GM18519 (cell line): ENCODE measurements at regions not wholly inside any gene's neighbourhood (a gene's known extent, or its start where the extent isn't known, plus 50 kb on each side); places are given as distances from the start of the nearest gene placed in this dataset.

Experiments
- ATAC-seq: cut with Tn5 transposase; IDR thresholded peaks from one replicate; pipeline ENCODE4 v1.9.1; 2021; ENCODE audit warnings: mild to moderate bottlenecking, moderate library complexity; ENCODE audit not compliant: unreplicated experiment, low FRiP score

DNA sequence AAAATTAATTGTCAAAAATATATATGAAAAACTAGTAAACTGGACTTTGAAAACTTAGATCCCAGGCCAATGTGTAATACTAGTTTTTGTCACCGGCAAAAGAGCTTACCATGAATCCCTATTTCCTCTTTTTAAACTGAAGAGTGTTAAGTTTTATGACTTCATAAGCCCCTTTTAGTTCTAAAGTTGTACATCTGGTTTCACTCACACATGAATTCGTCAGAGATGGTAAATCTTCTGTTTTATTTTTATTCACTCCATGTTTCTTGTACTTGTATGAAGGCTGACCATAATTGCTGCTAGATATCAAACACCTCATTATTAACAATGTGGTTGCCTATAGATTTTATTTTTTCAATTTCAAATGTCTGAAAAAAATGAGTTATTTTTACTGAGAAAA lies 827.9 kb downstream of the PCDH7 start:
- no peak for ATAC-seq

DNA sequence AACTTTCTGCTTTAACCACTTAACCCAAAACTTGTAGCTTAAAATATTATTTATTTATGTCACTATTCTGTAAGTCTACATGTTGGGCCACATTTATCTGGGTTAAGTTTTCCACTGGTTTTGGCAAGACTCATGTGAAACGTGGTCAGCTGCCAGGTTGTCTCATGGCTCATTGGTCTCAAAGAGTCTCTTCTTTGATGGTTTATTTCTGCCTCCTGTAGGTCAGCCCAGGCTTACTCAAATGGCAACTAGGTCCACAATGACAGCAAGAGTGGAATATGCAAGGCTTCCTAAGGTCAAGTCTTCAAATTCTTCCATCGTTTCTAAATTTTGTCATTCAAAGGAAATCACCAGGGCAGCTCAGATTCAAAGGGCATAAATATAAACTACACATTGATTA lies 828.7 kb downstream of the PCDH7 start:
- no peak for ATAC-seq

DNA sequence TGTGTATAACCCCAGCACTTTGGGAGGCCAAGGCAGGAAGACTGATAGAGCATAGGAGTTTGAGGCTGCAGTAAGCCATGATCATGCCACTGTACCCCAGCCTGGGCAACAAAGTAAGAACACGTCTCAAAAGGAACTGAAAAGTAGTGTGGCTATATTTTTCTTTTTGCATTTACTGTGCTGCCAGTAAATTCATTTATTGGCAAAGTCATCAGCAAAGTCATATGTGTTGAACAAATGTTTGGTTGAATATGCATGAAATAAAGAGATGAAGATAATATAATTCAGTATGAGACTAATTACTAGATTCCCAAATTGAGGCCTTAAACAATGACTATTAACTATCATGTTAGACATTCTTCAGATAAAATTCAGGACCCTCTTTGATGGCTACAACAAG lies 829.1 kb downstream of the PCDH7 start:
- no peak for ATAC-seq

DNA sequence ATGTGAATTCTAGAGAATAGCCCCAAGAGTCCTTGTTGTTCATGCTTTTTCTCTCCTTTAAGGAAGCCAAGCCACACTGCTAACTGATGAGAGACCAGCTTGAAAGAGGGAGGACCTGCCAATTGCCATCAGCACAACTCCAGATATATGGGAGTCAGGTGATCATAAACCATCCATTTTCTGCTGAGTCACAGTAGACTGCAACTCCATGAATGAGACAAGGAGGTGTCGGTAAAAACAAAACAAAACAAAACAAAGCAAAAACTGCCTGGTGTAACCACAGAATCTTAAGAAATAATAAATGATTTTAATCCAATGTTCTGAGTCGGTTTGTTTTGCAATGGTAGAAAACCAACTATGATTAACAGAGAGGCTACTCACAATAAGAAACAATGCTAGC lies 837.3 kb downstream of the PCDH7 start:
- no peak for ATAC-seq

DNA sequence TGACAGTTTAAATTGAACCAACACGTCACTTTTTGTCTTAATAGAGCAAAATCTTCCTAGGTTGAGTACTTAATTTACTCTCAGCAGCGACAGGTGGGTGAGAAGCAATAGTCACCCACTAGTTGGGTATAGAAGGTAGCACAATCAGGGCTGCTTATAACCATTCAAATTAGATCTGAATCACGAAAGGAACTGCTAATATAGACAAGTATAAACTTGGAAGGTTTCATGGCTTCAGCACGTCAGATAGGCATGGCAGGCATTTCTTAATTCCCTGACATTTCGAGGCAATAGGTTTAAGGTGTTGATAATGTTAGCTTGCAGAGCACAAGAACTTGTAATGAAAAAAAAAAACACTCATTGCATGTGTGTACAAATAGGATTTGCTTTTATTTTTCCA lies 853.4 kb downstream of the PCDH7 start:
- no peak for ATAC-seq

DNA sequence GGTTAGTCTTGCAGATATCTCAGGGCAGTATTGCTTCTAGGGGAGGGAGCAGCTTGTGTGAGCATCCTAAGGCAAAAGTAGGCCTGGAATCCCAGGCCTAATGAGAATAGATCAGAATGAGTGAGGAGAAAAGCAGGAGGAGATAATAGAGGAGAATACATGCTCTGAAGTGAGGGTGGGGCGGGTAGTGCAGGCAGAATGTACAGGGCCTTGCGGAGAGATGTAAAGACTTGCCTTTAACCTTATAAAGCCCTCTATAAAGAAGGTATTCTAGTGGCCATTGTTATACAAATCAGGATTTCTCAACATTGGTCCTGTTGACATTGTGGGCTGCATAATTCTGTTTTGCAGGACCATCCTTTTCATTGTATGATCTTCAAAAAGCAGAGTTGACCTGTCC lies 855.3 kb downstream of the PCDH7 start:
- ATAC-seq, result no peak

DNA sequence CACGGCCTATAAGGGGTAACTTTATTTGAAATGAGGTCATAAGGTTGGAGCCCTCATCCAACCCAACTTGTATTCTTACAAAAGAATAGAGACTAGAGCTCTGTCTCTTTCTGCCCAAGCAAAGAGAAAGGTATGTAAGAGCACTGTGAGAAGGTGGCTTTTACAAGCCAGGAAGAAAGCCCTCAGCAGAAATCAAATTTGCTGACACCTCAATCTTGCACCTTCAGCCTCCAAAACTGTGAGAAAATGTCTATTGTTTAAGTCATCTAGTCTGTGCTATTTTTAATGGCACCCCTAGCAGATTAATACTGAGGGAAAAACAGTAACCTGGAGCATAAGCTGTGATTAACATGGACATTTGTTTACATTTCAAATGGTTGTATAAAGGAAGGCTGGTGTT lies 860.7 kb downstream of the PCDH7 start:
- no peak for ATAC-seq

DNA sequence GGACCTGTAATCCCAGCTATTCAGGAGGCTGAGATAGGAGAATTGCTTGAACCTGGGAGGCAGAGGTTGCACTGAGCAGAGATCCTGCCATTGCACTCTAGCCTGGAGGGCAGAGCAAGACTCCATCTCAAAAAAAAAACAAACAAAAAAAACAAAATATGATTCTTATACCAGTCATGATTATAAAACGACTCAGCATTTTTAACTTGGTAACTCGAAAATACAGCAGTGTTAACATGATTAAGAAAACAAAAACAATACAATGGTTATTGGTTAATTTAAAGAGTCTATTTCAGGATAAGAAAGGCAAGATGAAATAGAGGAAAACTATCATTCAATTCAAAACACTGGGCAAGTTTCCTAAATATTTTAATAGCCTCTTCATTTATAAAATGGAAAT lies 865.3 kb downstream of the PCDH7 start:
- ATAC-seq, result no peak

DNA sequence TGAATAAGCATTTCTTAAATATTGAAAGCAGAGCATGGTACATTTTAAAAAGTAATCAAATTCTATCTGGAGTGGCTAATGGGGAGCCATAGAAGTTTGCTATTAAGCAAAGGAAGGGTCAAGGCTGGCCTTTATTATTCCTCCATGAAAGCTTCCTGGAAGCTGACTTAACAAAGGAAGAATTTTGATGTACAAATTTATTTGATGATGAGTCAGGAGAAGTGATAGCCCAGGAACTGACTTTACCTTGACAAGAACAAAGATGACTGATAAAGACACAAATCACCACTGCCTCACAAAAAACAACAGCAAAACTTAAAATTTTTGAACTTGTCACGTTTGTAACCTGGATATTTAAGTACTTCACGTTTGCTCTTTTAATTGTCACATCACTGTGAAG lies 872.1 kb downstream of the PCDH7 start:
- no peak for ATAC-seq

DNA sequence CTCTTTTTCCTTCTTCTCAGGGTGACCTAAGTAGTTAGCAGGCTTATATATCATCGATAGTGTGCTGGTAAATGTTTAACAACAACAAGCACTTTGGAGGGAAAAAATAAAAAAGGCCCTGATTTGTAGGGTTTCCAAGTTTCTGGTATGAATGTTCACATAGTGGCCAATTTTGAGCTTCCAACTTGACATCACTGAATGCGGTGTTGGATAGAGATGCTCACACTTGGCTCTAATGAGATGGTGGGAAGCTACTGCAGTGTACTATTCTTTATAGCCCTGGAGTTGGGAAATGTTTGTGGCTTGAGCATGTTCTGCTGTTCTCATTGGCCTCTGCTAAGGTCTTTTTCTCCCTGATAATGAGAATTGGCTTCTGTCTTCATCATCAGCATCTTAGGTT lies 875.3 kb downstream of the PCDH7 start:
- ATAC-seq, result no peak

DNA sequence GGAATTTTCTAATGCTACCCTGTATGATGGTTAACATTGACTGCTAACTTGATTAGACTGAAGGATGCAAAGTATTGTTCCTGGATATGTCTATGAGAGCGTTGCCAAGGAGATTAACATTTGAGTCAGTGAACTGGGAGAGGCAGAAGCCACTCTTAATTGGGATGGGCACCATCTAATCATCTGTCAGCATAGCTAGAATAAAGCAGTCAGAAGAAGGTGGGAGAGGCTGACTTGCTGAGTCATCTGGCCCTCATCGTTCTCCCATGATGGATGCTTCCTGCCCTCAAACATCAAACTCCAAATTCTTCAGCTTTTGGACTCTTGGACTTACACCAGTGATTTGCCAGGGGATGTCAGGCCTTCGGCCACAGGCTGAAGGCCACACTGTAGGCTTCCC lies 878.5 kb downstream of the PCDH7 start:
- no peak for ATAC-seq

DNA sequence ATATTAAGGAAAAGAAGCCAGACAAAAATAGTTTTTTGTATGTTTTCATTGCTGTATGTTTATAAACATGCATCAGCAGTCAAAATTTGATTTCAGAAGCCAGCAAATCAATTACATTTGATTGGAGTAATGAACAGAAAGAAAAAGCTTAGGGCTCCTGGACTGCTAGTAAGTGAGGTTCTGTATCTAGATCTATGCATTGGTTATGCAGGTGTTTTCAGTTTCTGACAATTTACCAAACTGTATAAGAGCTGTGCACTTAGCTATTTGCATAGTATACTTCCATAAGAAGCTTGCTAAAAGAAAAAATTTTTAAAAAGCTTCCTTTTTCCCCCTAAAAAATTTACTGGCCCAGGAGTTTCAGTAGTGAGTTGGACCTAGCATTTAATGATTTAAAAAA lies 881.6 kb downstream of the PCDH7 start:
- ATAC-seq, result no peak

DNA sequence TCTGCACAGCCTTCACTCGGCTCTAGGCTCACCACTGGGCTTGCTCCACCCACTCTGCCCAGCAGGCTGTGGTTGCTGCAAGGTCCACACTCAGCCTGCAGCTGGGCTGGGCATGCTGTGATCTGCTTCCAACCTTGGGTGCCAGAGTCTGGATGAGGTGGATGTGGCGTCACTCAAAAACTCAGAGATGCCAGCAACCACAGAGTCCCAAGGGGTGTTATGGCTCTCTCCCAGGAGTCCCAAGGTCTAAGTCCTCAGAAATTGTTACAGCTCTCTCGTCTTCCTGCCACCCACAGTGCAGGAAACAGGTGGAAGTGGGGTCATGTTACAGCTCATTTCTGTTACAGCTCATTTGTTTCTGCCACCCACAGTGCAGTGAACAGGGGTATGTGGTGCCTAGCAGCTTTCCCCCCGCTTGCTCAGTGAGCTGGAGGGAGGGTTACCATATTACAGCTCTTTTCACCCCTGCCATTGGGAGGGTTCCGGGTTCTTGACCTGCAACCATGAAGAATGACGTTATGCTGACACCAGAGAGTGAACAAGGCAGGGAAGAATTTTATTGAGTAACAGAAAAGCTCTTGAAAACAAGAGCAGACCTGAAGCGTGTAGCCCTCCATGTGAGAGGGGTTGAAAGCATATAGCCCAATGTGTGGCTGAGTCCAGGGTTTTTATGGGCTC lies 893.9 kb downstream of the PCDH7 start:
- no peak for ATAC-seq

DNA sequence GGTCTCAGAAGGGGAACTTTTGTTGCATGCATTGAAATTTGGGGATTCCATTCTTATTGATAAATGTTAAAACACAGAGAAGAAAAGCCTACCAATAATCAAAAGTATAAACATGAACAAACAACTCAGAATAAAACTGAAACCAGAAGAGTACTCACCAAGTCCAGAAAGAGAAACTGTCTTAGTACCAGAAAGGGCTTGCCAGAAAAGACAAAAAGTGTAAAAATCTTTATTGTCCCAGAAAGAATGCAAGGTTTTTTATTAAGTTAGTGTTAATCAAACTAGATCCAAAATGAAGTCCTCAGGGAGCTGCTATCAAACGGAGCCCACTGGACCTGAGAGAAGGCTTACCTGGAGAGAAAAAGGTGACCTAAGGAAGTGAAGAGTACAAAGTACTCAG lies 897.5 kb downstream of the PCDH7 start:
- no peak for ATAC-seq

DNA sequence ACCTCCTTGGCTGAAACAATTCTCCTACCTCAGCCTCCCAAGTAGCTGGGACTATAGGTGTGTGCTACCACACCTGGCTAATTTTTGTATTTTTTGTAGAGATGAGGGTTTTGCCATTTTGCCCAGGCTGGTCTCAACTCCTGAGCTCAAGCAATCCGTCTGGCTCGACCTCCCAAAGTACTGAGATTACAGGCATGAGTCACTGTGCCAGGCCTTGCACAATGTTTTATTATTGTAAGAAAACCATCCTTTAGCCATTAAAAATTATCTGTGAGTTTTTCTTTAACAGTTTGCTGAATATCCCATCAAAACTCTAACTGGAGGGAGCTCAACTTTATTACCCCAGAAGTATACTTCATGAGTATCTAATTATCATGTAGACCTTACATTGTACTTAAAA lies 900.3 kb downstream of the PCDH7 start:
- no peak for ATAC-seq

DNA sequence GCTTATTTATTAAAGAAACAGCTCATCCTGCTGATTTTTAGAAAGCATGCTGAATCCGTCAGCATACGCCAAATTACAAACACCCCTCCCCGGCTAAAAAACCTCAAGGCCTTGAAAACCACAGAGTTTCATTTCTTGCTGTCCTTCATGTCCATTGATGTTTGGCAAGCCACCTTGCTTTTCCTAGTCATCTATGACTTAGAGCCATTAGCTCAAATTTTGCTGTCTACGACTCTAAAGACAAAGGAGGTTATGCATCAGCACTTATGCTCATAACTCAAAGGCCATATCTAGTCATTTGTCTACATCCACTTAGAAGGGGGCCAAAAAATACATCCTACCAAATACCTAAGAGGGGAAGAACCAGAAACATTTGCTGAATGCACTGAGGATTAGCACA lies 925.1 kb downstream of the PCDH7 start:
- no peak for ATAC-seq

DNA sequence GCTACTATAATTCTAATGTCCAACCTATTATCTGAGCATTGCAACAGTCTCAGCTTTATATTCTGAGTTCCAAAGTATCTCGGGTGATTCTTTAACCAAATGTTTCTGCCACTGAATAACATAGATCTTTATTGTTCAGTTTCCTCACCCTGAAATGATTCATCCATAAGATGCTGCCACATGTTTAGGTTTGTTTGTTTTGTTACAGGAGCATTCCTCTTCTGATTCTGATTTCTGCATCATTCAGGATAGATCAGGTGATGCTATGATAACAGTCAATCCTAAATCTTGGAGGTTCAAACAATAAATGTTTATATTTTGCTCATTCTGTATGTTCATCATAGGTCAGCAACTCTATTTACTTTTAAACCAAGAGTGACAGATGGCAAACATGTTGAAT lies 927.6 kb downstream of the PCDH7 start:
- ATAC-seq, result no peak

DNA sequence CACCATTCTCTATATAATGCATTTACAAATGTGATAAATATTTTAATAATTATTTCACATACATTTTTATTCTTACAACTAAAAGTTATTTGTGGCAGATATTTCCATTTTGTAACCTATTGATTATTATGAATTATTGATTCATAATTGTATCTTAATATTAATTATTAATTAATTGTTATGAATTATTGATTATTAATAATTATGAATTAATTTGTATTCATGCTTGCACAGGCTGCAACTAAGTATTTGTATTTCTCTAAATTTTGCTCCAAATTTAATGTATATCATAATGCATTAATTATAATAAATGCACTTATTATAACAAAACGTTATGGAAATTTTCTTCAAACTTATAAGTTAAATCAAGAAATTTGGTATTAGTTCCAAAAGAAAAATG lies 929.7 kb downstream of the PCDH7 start:
- no peak for ATAC-seq

DNA sequence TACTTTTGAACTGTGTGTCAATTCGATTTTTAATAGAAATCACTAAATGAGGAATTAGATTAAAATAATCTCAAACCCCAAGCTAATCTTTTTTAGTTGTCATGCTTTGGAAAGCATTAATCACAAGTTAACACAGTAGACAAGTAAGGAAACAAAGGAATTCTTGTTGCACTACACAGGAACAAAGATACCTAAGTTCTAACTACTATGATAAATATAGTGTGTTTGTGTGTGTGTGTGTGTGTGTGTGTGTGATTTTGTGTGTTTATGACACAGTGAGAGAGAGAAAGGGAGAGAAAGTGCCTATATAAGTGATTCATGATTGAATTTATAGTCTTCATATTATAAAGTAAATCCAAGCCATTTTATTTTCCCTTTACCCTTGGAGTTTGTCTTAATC lies 931.4 kb downstream of the PCDH7 start:
- ATAC-seq, result no peak

DNA sequence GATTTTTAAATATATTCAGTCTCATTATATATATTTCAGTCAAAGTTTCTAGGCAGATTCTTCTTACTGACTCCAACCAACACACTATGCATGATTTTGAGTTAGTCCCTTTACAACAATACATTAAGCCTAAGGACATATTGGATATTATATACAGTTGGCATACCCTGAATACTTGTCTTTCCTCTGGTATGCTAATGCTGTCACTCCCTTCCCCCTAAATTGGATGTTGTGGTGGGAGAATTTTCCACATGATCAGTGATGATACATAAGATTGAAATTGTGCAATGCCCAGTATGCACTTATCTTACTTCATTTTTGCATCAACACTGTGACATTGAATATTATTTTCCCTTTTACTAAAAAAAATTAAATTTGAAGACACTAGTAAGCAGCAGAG lies 935.2 kb downstream of the PCDH7 start:
- no peak for ATAC-seq

DNA sequence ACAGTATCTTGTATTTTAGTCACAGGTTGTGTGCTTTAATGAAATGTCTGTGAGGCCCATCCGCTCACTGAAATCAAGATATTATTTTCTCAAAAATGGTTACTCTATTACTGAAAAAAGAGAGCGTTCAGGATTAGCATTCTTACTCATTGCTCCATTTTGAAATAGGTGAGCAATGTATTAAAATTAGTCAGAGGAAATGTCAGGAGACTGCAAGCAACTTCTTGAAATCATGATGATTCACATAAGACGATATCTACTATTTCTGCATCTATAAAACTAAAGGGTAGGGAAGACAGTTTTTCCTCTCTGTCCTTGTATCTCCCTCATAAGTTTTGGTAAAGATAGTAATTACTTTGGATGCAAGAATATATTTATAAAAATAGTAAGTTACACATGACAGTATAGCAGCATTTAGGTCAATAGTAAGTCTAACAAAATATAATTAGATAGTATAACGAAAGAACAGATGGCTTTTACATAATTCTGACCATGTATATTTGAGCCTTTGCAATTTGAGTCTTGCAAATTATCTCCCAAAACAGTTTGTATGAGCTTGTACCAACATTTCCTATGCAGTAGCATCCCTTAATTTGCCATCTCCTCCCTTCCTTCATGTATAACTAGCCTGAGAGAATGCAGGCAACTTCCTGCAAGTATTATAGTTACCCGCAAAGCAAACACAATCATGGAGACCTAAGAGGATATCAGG lies 937.8 kb downstream of the PCDH7 start:
- no peak for ATAC-seq

DNA sequence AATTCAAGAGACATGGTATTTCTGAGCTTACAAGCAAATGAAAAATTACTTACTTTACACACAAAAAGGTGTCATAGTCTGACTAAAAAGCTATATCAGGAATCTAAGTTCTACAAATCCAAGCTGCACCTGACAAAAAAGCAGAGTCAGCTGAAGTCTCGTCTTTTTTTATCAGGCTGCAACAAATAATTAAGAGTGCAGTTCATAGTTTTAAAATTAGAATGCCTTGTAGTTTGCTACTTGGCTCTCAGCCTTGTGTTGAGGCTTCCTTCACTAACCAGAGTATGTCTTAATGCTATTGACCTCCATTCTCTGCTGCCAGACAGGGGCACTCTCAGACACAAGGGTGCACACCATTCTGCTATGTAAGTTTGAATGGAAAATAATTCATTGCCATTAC lies 940.7 kb downstream of the PCDH7 start:
- no peak for ATAC-seq

DNA sequence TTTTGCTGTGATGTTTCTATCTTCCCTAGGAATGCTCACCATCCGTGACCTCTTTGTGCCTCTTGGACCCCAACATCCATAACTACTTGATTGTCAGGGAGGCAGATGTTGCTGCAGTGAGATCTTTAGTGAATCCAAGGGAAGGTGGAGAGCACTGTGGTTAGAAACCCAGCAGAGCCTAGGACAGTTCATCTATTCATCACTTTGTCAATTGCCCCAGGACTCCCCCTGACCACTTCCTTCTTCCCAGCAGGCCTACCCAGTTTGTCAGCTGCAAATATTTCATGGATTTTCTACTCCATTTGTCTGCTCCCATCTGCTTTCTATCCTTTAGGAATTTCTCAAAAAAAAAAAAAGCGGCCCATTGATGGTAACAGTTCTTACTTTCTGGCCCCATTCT lies 942.8 kb downstream of the PCDH7 start:
- ATAC-seq, result no peak
